T-helper 9 cell (primary cell): ENCODE measurements at regions not wholly inside any gene's neighbourhood (a gene's known extent, or its start where the extent isn't known, plus 50 kb on each side); places are given as distances from the start of the nearest gene placed in this dataset.

Experiments used
- DNase-seq: peaks from one replicate; pipeline ENCODE4 v3.0.0-alpha.2; 2020

DNA sequence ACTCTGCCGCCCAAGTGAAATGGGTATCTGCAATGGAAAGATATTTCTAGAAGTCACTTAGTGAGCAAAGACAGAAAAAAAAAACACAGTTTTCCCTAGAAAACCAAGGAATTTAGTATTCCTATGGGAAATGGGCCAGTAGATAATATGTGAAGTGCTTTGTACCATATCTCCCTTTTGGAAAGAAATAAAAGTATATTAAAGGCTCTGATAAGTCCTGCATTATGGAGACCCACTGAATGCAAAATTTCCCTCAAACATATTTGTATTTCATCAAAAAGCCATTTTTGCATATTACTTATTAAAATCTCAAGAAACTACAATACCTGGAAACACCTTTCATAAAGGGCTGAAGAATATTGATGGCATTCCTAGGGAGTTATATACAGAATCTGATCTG is 51.6 kb upstream of the DYNLRB2 start:
- DNase-seq = no peak

DNA sequence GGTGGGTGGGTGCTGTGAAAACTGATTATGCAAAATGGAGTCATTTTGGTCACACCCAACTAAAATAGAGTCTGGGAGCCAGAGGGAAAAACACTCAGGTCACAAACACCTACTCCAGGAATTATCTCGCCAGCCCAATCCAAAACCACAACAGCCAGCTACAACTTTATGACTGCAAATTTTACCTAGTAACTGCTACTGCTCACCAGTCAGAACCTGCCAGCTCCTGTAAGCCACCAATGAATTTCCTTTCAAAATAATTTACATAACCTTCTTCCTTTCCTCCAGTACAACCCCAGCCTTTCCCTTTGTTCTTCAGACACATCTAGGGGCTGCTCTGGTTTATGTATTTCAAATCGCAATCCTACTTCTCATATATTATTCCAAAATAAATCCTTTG is 52.6 kb upstream of the DYNLRB2 start:
- no peak for DNase-seq

DNA sequence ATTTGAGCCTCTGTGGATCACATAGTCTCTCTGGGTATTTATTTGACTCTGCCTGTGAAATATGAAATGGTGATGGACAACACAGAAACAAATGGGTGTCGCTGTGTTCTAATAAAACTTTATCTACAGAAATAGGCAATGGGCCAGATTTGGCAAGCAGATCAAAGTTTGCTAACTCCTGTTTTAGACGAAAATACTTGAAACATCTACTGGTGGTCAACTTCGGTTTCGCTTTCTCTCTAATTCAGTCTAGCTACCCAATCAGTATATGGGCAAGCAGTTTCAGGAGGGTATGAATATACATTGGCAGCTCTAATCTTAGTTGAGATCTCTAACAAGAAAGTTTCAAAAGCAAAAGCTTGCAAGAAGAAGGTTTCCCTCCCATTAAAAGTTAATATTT is 60.1 kb upstream of the DYNLRB2 start:
- no peak for DNase-seq

- DNase-seq = no peak
These were observed 63.0 kb upstream of the DYNLRB2 start for GRCh38 chr16:80477838-80478237.

GRCh38 chr16:80468029-80468428 is 72.8 kb upstream of the DYNLRB2 start:
- DNase-seq = no peak

DNA sequence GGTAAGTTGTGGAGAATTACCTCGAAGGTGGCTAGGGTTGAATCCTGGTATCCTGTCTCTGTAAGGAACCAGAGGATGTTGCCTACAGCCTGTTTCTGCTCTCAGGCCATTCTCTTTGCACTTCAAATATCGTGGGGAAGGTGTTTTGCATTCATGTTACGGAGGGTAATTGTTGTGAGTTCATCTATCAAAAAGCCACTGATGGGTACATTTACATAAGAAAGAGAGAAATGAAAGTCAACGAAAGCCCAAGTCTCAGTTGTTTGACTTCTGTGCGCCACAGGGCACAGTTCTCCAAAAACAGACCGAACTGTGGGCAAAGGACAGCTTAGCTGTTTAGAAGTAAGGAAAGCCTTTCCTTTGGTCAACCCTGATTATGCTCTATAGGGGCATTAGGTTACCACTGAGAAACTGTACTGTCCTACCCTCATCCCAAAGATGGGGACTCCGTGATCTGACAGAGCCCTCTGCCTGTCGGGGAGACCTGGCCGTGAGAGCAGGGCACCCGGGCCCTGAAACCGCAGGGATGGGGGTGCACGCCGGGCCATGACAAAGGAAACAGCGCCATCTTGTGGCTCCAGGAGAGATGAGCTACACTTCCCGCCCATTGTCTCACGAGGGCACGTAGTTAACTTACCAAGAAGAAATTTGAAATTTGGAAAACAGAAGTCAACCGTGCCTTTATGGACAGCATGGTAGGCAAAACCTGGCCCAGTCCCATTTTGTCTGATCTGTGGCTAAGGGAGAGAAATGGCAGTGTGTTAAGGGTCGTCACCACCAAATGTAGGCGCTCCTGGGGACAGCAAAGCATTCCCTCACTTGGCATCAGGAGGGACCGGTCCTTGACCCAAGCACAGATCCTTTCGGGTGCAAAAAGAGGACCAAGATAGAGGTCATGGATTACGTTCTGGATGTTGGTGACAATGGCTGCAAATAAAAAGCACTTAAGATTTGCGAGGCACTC is 74.5 kb upstream of the DYNLRB2 start:
- DNase-seq = peak; percentile 51

DNA sequence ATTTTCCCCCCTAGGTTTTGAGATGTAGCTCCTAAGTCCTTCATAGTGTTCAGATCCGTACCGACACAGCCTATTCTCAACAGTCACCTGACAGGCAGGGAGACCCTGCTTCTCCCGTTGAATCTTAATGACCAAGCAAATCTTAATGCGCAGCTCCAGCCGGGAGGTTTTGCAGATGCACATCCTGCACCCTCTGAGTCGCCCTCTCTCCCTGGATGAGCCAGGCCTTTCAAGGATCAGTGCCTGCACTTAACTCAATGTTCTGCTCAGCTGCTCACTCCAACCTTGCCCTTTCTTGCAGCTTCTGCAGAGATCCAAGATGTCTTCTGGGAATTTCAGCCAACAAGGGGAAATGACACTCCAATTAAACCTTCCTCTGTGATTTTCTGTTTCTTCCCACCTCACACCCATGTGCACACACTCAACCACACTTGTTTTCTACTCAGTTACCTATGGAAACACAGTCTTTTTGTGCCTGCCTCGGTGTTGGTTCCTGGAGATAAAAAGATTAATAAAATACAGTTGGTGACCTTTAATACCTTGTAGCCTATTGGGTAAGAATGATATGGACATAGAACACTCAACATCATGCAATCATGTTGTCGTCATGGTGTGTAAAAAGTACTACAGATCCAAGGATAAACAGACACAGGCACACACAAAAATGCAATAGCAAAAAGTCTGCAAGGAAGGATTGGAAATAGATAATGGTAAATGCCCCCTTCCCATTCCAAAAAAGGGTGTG is 76.9 kb upstream of the DYNLRB2 start:
- DNase-seq = no peak

GRCh38 chr16:80463326-80463725 is 77.5 kb upstream of the DYNLRB2 start:
- no peak for DNase-seq

DNA sequence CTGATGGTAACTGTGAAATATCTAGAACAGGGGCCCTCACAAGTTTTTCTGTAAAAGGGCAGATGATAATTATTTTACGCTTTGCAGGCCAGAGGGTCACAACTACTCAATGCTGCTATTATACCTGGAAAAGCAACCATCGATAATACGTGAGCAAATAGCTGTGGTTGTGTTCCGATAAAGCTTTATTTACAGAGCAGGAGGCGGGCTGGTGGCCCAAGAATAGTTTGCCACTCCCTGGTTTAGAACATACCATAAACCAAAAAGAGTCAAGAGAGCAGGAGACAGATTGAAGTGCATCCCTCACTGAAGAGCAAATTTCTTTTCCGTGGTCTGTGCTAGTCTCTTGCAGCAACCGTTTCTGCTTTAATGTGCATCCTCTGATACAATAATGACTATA is 77.9 kb upstream of the DYNLRB2 start:
- no peak for DNase-seq

DNA sequence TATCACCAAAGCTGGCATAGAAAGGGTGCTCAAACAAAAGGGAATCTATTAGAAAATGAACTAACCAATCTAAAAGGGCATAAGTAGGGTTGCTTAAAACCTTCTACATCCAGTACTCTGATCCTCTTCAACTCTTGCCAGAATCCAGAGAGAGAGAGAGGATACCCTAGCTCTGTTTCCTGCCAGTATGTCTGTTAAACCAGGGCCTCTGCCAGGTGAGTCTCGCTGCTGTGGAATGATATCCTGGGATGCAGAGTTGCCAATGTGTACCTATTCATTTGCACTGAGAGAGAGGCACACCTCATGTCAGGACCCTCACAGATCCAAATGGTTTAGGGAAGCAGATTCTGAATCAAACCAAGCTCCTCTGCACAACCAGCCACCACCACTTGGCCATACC is 79.8 kb upstream of the DYNLRB2 start:
- DNase-seq = no peak

GRCh38 chr16:80459966-80460365 is 80.8 kb upstream of the DYNLRB2 start:
- no peak for DNase-seq

DNA sequence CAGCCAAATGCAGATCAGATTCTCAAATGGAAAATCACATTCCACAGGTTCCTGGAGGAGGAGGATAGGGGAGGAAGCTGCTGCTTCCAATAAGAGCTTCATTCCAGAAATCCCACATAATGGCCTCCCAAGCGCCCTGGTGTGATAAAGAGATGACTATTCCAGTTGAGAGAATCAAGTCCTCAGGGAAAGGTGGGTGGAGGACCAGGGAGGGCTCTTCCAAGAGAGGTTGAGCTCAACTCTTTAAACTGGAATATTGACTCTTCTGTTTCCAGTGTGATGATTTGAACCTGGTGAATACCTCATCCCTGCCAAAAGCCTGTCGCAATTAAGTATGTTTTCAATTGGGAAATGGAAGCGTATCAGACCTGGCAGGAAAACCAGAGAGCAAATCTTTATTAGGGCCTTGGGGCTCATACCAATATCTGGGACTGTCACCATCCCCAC is 81.4 kb upstream of the DYNLRB2 start:
- DNase-seq = no peak

- no peak for DNase-seq
These were observed 82.9 kb upstream of the DYNLRB2 start for GRCh38 chr16:80457871-80458270.

- no peak for DNase-seq
These were observed 86.0 kb upstream of the DYNLRB2 start for GRCh38 chr16:80454802-80455201.

DNA sequence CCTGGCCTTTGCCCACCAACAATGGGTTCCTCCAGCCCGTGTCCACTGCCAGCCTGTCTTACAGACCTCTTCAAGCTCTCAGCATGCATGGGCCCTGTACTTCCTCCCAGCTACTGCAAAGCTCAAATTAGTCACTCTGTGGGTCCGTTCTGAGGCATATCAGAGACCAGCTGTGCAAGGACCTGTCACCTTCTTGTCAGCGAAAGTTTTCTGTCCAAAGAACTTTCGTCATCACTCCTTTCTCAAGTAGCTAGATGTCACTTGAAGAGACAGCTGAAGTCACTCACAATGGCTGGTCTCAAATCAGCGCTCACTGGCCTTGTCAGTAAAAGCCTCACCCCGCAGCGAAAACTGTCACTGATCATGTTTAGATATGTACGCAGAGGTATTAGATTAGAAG is 91.4 kb upstream of the DYNLRB2 start:
- no peak for DNase-seq

DNA sequence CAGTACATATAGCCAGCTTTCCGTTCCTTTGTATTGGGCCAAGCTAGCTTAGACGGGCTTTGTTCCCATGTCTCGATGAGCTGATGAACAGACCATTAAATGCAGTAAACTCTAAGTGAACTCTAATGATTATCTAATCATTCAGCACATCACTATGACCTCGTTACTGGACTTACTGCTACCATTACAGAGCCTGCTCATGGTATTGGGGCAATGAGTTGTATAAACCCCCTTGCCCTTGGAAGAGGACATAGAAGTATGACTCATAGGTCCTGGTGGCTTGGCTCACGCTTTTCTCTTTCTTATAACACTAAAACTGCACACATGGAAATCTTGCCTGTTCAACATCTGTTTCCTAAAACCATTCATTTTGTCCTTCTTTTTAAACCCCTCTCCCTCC is 93.6 kb upstream of the DYNLRB2 start:
- DNase-seq = no peak

DNA sequence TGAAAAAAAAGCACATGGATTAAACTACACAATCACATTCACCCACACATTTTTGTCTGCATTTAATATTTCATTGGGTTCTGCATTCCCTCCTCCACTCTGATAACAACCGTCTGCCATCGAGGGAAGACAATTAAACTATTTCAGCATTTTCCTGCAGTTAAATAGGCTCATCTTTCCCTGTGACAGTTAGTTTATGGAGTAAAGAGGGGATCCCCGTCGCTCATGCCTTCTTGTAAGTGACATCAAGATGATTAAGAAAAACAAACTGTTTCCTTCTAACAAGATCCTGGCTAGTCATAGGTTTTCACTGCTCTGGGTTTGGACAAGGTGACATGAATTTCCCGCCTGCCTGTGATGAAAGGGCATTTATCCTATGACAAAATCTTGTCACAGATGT is 98.0 kb upstream of the DYNLRB2 start:
- no peak for DNase-seq

DNA sequence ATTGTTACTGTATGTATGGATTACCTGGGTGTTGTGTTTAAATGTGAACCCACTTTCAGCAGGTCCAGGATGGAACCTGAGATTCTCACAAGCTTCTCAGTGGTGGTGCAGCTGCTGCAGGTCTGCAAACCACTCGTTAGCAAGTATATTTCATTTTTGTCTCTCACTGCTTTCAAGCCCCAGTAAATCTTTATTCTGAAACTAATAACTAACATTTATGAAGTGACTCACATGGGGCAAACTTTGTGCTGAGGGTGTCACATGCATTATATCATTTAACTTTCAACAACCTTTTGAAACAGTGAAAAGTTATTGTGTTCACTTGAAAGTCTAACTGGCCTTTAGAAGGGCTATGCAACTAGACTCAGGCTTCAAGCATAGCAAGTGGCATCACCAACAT is 98.9 kb upstream of the DYNLRB2 start:
- DNase-seq = no peak

GRCh38 chr16:80440667-80441066 is 100.1 kb upstream of the DYNLRB2 start:
- no peak for DNase-seq

DNA sequence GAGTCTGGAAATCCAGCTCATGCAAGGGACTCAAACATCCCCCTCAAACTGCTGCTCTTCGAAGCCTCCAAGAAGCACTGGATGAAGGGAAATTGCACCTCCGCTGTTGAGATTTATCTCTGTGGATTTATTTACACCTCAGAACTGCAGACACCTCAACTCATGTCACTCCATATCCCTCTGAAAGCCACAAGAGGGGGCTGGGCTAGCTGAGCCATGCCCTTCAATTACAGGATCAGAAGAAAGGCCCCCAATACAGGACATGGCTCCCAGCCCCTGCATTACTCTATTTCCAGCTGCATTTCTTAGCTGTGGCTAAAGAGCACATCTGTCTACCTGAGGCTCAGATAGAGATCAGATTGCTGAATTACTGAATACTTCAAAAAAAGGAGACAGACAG is 103.1 kb upstream of the DYNLRB2 start:
- no peak for DNase-seq

- no peak for DNase-seq
These were observed 104.3 kb upstream of the DYNLRB2 start for GRCh38 chr16:80436510-80436909.

DNA sequence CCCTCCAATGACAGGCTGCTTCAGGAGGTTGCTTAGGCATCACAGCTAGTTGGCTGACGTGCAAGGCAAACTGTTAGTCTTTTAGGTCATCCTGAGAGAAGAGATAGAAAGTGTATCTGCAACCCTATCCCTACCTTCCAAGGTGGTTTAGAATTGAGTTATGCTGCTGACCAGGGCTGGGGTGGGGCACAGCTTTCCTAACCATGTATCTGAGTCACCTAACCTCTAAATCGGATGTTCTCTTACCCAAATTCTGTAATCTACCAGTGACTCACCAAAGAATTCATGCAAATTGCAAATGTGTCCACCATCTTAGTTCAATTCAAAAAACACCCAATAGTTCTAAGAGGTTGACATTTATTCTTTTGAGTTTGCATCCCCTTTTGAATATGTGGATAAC is 107.2 kb upstream of the DYNLRB2 start:
- no peak for DNase-seq

DNA sequence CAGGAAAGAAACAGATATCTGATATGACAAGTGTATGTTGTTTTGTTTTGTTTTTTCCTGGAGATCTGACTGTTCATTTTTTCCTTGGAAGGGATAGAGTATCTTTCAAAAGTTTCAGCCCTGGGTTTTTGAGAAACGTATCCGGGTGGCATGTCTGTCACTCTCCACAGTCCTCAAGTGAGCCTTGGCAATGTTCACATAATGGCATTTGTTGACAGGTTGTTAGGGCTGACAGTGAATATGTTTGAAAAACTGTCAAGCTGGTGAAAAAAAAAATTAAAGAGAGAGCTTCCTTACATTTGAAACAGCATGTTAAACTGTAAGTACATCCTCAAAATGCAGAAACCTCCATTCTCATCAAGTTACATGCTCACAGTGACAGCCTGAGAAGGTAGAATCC is 113.0 kb upstream of the DYNLRB2 start:
- no peak for DNase-seq
